GM21390 (cell line): ENCODE measurements at regions not wholly inside any gene's neighbourhood (a gene's known extent, or its start where the extent isn't known, plus 50 kb on each side); places are given as distances from the start of the nearest gene placed in this dataset.

ENCODE experiments used
- ATAC-seq: cut with Tn5 transposase; IDR thresholded peaks from one replicate; pipeline ENCODE4 v1.9.1; 2021; ENCODE audit not compliant: unreplicated experiment

DNA sequence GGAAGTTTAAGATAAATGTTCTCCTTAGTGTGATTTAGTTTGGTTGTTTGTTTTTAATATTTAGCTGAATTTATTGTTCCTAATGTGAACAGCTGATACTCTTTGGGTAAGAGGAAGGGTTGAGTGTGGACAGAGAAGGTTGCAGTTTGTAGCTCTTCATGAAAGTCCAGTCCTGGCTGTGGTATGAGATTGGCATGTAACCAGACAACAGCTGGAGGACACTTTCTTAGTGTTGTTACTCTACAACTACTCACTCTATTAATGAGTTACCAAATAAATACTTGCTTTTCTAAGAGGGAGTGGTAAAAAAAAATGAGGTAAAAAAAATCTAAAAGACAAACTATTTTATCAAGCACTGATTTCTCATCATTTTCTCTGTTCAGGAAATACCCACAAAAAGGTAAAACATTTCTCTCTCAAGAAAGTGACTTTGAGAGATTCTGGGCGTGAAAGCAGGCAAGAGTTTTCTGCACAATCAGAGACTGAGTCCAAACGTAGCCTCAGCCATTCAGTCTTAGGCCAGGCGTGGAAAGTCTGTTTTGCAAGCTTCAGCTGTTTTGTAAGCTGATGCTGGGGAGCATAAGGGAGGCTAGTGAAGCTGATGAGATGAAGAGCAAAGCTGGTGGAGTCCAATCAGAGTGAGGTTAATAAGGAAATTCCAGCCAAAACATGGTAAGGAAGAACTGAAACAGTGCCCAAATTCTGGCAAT lies 138.5 kb upstream of the ARPP21 start:
- no peak for ATAC-seq

DNA sequence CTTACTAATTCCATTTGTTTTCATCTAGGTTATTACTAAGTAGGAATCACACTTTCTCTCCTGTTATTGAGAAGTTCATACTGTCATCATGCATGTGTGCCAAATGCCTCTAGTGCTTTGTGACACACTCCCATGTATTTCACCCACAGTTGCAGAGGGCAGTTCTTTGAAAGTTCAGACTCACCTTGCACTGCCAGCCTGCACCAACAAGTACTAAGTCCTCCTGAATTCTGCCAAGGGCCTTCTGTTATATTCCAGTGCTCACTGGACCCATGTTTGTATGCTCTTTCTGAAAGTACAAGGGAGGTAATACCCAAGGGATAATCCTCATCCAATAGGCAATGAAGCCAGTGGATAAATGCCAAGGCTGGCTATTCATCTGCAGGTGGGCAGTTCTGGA lies 136.6 kb upstream of the ARPP21 start:
- ATAC-seq, result no peak

DNA sequence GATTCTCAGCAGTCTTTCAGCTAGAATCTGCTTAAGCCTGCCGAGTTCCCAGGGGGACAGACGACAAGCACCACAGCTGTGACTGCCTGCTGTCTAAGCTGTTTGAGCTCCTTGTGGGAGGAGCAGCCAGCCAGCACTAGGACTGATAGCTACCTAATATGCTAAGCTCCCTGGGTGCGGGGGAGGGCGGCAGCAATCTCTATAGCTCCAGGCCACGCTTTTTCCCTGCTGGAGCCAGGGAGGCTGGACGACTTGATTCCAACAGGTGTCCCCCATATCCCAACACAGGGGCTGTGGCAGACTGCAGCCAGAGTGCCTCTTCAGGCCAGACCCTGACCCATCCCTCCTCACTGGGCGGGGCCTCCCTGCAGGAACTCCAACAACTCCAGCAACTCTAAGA lies 134.1 kb upstream of the ARPP21 start:
- ATAC-seq, result no peak

DNA sequence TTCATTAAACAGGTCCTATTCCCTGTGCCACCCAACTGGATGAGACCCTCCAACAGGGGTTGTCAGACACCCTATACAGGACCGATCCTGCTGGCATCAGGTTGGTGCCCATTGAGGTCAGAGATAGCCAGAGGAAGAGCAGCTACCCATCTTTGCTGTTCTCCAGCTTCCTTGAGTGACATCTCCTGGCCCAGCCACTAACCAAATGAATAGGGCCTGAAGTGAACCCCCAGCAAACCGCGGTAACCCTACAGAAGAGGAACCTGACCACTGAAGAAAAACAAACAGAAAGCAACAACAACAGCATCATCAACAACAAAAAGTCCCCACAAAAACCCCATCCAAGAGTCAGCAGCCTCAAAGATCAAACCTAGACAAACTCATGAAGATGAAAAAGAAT lies 133.6 kb upstream of the ARPP21 start:
- no peak for ATAC-seq

DNA sequence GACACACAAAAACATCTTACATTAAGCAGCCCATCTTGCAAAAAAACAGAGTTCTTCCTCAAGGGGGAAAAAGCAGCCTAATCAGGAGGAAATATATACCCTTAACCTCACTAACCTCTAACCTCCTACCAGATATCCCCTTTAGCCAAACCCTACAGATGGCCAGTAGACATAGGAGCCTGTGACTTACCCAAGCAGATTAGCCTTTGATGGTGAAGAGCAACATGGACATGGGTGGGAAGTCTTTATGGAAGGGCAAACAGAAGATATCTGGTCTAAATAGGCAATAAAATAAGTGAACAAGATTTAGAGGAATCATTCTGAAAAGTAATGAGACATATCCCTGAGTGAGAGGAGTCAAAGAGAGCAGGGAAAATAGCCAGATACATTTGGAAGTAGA lies 119.4 kb upstream of the ARPP21 start:
- no peak for ATAC-seq

DNA sequence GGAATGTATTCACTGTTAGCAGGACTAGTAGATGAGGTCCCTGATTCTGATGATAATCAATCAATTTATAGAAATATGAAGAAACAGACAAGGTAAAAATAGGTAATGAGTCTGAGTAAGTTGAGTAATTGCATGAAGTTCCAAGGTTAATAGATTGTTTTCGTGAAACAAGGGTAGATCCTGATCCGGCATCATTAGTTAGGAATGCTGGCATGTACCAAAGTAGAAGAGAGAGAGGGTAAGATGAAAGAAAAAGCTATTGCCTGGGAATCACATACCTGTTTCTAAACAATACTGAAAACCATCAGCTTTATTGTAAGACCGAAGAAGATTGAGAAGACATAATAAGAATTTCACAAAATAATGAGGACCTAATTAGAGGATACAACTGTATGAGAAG lies 118.1 kb upstream of the ARPP21 start:
- no peak for ATAC-seq

DNA sequence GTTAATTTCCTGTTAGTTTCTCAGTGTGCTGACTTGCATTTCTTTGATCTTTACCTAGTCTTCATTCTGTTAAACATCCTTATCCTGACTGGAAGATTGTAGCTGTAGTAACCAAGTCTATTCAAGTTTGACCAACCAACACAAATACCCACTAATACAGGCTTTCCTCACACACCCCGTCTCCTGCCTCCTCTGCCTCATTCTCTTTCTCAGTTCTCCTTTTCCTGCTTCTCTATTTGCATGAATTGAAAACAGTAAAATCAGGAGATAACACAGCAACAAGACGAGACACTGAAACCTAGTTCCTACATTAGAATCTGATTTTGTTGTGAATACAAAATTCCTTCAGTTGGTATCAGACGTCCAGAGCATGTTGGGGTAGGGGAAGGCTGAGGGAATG lies 116.9 kb upstream of the ARPP21 start:
- ATAC-seq, result peak; percentile 66

DNA sequence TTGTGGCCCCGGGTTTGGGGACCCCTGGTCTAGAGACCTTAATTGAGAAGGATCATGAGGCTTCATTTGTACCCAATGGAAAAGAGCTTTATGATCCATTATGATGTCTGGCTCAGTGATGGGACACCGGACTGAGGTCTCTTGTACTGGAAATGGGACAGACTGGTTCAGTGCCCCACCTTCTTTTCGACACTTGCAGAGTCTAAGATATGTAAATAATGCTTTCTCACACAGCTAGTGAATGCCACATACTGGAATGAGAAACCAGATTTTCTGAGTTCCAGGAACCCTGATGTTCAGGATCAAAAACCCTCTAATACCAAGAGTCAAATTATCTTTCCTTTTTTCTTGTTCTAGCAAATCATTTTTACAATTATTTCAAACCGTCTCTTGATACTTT lies 116.3 kb upstream of the ARPP21 start:
- no peak for ATAC-seq

DNA sequence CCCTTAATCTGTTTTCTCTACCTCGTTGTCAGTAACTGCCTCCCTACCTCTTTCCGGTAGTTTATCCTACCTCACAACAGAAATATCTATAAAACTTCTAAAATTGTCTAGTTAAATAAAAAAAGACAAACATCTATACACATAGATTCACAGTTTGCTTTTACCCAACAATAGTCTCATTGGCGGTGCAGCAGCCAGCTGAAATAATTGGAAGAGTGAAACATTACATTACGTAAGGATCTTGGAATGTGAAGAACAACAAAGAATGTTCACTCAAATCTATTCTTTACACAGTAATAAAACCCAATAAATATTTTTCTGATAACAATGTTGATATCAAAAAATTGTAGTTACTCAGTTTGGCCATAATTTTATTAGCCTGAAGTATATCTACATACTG lies 115.5 kb upstream of the ARPP21 start:
- ATAC-seq, result no peak

DNA sequence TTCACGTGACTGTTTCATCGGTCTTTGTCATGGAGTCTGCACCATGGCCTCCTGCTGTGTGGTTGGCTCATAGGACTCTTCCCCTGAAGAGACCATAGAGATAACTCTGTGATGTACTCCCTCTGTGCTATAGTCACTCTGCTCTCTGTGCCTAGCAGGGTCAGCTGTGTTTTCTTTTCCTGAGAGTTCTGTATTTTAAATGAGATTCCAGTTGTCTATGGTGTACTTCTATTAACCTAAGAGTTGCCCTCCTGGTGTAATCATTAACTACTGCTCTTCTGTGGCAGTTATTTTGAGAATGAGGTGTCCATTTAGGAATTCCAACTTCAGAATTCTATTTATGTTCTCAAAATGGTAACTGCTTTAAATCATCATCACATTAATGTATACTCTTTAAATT lies 114.5 kb upstream of the ARPP21 start:
- ATAC-seq, result no peak

DNA sequence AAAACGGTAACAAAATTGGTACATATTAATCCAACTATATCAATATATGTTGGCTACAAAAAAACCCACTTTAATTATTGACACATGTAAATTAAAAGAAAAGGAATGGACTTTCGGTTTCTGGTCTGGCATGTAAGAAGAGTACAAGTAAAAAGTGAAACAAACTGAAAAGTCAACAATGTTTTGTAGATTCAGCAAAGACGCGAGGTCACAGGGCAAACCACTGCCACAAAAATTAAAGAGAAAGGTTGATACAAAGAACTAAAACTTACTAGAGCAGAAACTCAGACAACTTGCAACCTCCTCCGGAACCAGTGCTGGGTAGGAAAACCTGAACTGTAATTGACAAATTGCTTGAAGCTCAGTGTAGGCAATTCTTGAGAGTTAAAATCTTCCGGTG lies 110.6 kb upstream of the ARPP21 start:
- ATAC-seq, result no peak

DNA sequence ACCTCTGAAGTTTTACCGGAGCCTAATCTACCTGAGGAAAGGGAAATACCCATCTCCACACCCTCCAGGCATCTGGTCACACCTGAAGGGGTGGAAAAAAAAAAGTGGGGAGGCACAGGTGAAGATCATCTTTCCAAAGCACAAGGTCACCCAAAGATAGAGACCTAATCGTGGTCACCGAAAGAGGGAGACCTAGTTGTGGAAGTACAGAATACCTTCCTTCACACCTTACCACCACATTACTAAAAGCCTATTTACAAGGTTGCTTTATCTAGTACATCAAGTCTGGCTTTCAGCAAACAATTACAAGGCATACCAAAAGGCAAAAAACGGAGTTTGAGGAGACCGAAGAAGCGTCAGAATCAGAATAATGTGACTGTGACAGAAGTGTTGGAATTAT lies 110.0 kb upstream of the ARPP21 start:
- no peak for ATAC-seq

DNA sequence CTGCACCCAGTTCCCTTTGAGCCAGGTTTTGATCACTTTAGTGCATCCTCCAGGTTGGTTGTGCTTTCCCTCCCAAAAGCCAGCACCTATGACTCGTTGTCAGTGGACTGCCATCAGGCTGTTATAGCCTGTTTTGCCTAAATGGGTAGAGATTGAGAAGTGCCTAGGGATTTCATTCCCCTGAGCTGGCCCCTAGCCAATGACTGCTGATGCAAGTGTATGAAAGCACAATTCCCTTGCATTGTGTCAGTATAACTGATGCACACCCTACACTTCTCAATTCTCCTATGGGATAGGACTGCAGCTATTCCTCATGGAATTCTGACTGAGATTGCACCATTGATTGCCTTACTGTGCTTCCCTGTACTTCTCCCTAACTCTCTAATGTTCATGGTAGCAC lies 102.1 kb upstream of the ARPP21 start:
- no peak for ATAC-seq

DNA sequence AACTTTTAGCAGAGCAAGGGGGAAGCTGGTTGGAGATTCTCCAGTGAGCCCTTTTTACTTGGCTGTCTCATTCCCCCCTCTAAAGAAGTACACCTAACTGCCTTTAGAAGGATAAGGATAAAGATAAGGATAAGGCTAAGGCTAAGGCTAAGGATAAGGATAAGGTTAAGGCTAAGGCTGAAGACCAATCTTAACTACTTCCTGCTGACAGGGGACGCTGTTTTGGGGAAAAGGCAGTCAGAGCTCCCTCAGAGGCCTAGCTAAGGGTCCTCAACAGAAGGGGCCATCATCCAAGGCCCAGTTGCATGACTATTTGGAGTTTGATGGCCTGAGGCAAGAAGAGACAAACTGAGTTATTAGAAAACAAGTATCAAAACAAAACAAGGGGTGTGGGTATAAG lies 94.3 kb upstream of the ARPP21 start:
- ATAC-seq, result no peak

DNA sequence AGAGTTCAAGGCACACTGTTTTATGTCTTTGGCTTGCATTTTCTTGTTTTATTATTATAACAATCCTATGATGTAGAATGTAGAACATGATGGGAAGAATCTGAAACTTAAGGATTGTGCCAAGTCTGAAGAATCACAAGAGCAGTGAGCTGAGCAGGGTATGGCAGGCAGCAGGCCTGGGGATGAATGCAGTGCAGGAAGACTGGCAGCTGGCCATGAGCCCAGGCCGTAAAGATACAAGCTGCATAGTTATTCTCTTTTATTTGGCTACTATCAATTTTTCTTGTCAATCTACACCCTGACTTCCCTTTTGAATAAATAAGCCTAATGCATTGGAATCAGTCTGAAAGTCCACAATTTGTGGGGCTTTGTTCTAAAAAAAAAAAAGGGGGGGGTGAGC lies 89.6 kb upstream of the ARPP21 start:
- no peak for ATAC-seq

DNA sequence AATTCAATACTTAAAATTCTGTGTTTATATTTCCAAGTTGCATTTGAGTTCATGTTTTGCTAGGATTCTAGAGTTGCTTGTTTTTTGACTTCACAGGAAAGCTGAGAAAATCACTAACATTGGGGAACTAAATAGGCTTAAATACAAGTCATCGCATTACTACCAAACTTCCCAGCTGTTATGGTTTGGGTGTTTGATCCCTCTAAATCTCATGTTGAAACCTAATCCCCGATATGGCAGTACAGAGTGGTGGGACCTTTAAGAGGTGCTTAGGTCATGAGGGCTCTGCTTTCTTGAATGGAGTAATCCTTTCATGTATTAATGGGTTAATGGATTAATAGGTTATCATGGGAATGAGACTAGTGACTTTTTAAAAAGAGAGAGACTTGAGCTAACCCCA lies 77.2 kb upstream of the ARPP21 start:
- ATAC-seq, result no peak

DNA sequence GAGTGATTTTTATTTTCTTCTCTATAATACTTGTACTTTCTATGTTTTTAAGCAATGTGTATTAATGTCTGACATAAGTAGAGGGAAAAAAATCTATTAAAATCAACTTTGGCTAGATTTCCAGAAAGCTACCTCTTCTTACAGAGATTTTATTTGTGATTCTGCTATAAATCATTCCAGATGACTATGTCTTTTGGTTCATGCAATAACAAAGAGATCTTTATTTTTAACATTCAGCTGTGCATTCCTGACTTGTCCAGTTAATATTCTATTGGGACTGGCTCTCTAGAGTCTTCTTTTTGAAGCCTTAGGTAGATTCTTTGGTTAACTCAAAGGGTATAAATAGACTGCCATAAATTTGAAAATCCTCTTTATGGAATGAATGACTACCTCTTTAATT lies 74.3 kb upstream of the ARPP21 start:
- no peak for ATAC-seq
